GM12874 (cell line): ENCODE measurements at regions not wholly inside any gene's neighbourhood (a gene's known extent, or its start where the extent isn't known, plus 50 kb on each side); places are given as distances from the start of the nearest gene placed in this dataset.

Experiments
- TF ChIP-seq, protein P1 (sequence below): IDR thresholded peaks from 2 replicates; pipeline ENCODE4 v1.5.1; 2011; ENCODE audit warnings: low read depth, mild to moderate bottlenecking, control low read depth, low read length, moderate library complexity; ENCODE audit not compliant: insufficient read depth

GRCh38 chr14:34138175-34138574 is 187.3 kb upstream of the EGLN3 start:
- TF ChIP-seq, protein P1, sequence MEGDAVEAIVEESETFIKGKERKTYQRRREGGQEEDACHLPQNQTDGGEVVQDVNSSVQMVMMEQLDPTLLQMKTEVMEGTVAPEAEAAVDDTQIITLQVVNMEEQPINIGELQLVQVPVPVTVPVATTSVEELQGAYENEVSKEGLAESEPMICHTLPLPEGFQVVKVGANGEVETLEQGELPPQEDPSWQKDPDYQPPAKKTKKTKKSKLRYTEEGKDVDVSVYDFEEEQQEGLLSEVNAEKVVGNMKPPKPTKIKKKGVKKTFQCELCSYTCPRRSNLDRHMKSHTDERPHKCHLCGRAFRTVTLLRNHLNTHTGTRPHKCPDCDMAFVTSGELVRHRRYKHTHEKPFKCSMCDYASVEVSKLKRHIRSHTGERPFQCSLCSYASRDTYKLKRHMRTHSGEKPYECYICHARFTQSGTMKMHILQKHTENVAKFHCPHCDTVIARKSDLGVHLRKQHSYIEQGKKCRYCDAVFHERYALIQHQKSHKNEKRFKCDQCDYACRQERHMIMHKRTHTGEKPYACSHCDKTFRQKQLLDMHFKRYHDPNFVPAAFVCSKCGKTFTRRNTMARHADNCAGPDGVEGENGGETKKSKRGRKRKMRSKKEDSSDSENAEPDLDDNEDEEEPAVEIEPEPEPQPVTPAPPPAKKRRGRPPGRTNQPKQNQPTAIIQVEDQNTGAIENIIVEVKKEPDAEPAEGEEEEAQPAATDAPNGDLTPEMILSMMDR, result no peak

DNA sequence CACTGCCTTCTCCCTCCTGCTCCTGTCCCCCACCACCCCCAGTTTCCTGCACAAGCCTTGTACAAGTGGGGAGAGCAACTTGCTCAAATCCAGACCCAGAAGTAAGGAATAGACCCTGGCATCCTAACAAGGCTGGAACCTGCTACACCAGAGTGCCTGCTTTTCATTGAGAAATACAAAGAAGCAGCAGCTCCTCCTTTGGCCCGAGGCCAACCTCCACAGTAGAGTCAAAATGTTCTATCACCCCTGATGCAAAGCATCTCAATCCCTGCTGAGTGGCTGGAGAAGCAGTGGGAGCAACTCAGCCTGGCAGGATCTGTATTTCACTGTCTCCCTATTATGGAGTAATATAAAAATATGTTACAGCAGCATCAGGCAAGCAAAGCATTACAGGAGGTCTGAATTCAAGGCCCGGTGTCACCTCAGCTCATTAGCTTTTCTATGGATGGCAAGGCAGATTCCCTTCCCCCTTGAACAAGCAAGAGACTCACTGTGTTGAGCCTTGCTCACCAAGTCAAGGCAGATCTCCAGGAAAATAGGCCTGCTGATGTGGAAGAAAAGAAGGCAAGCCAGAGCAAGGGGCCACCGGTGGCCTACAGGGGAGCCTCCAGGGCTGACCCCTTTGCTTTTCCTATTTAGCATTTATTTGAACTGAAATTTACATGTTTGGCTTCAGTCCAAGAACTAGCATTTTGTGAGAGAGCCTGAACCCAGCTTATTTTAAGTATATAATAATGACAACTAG is 186.3 kb upstream of the EGLN3 start:
- TF ChIP-seq, protein P1, result no peak

DNA sequence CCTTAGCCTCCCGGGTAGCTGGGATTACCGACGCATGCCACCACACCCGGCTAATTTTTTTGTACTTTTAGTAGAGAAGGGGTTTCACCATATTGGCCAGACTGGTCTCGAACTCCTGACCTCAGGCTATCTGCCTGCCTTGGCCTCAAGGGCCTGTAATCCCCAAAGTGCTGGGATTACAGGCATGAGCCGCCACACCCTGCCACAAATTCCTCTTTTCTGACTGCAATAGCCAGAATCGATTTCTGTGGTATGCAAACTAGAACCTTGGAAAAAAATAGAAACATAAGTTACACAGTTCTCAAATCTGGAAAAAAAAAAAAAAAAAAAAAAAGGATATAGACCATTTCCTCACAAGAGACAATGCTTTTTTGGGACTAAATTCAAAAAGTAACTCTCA is 184.6 kb upstream of the EGLN3 start:
- TF ChIP-seq, protein P1, result no peak

- TF ChIP-seq, protein P1, result no peak
Observed at GRCh38 chr14:34134484-34134883, 183.6 kb upstream of the EGLN3 start.

DNA sequence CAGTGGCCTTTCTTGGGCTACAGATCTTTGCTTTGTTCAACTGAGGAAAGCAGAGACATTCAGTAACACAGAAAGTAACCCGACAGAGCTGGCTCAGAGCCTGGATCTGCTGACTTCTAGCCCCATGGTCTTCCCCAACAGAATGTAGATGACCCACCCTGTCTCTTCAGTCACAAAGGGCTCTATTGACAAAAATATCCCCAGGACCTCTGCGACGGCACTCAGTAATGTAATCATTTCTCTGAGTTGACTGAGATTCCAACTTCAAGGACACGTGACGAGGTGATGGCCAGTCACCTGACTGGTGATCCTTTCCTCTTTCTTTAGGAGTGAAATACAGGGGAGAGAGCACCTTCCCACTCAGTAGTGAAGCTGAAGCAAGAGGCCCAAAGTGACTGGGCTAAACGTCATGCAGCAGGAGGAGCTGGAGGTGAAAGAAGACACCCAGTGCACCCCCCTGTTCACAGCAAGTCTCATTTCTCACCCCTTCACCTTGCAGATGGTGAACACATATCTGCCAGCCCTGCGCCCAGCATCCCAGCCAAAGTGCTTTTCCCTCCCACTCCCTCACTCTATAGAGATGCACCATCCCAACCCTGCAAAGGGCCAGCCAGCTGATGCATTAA is 179.2 kb upstream of the EGLN3 start:
- TF ChIP-seq, protein P1, result no peak

- TF ChIP-seq, protein P1, result no peak
Observed at GRCh38 chr14:34128665-34129064, 177.8 kb upstream of the EGLN3 start.

- TF ChIP-seq, protein P1, result no peak
Observed at GRCh38 chr14:34126586-34126985, 175.7 kb upstream of the EGLN3 start.
